ENCODE measurements at regions not wholly inside any gene's neighbourhood (a gene's known extent, or its start where the extent isn't known, plus 50 kb on each side); places are given as distances from the start of the nearest gene placed in this dataset.
A peak's percentile ranks its signal among the peaks of the same experiment; 100 is the strongest.

DNA sequence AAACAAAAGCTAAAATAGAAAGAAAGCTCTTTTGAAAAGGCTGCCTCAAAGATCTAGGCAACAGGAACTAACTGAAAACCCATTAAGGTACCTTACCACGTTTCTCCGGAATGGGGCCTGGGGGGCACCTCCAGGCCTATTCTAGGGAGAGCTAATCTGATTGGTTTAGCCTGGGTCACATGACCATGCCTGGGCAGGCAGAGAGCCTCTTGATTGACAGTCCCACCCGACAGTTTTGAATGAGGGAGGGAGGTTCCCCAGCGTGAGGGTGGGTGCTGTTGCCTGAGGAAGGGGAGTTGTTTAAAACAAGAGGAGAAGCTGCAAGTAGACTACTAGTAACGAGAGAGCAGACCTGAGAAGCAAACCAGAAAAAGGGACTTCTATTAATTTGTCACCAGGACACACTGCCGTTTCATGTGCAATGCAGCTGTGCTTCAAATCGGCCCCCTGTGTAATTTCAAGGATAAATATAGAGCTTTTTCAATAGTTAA lies 143.4 kb upstream of the HS3ST2 start:
- no peak for DNase-seq (ENCODE audit: low spot score)
- intact Hi-C loops (cut with DNase I): no loop called here

DNA sequence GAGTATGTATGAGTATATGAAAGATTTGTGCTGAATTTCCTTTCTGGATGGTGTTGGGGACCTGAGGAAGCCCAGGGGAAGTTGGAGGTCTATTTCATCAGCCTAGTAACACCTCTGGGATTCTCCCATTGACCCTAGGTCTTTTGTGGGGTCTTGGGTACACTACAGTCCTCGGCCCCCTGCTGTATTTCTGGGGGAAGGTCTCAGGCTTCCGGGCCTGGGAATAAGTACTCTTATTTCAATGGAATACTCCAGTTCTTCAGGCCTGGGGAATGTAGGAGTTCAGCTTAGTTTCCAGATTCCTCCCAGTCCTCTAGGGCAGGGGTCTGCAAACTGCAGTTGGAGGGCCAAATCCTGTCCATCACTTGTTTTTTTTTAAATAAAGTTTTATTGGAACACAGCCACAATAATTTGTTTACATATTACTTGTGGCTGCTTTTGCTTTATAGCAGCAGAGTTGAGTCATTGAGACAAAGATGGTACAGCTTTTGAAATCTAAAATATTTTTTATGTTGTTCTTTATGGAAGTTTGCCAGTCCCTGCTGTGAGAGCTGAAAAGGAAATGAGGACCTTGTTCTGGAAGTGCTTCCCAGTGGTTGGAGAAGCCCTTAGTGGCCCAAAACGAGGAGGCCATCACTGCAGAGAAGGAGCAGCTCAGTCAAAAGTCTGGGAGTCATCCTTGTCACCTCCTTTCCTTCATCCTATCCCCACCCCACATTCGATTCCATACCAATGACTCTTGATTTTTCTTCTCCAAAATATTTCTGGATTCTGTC lies 142.5 kb upstream of the HS3ST2 start:
- intact Hi-C loops (cut with DNase I): no loop called here
- no peak for DNase-seq (ENCODE audit: low spot score)

DNA sequence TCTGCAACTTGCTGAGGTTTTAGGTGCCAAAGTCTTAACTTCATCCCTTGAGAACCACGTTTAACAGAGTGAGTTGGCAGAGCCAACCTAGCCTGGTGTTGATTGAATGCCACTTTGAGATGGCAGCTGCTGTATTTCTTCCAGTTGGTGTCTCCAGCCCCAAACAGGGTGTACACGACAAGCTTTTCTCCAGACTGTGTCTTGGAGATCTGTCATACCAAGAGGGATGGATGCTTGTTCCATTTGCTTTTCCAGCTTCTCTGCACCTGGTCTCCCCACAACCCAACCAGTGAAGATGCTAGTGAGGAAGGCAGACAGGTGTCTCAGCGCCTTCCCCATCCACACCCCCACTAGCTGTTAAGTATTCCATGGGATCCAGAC lies 141.1 kb upstream of the HS3ST2 start:
- no peak for DNase-seq (ENCODE audit: low spot score)
- intact Hi-C loops (cut with DNase I): no loop called here

DNA sequence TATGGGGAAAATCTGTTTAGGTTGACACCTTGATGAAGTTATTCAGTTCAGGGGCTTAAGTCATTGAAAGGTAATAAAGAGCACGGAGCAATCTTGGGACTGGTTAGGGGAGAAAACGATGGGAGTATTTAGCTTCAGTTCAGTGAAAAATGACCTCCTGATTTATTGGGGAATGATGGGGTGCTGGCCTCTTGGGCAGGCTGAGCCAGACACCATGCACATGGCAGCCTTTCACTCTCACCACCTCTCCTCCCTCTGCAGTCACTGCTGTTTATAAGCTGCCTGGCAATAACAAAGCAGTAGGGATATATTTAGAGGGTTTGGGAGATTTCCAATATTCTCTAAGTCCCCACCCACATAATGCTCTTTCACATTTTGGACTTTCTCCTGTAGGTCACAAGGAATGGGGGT lies 140.5 kb upstream of the HS3ST2 start:
- no peak for DNase-seq (ENCODE audit: low spot score)
- intact Hi-C loops (cut with DNase I): no loop called here

DNA sequence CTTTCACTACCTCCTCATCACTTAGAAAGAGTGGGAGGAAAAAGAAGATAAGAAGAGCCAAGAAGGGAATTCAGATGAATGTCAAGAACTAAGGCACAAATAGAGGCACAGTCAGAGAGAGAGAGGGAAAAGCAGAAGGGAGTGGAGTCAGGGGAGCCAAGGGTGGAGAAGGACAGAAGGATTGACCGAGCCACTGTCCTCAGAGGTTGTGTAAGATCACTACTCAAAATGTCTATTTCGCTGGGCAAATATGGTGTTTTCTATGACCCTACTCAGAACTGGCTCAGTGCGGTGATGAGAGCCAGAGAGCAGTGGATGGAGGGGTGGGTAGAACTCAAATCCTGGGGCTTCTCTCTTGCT lies 139.2 kb upstream of the HS3ST2 start:
- intact Hi-C loops (cut with DNase I): no loop called here
- DNase-seq (ENCODE audit: low spot score): no peak

DNA sequence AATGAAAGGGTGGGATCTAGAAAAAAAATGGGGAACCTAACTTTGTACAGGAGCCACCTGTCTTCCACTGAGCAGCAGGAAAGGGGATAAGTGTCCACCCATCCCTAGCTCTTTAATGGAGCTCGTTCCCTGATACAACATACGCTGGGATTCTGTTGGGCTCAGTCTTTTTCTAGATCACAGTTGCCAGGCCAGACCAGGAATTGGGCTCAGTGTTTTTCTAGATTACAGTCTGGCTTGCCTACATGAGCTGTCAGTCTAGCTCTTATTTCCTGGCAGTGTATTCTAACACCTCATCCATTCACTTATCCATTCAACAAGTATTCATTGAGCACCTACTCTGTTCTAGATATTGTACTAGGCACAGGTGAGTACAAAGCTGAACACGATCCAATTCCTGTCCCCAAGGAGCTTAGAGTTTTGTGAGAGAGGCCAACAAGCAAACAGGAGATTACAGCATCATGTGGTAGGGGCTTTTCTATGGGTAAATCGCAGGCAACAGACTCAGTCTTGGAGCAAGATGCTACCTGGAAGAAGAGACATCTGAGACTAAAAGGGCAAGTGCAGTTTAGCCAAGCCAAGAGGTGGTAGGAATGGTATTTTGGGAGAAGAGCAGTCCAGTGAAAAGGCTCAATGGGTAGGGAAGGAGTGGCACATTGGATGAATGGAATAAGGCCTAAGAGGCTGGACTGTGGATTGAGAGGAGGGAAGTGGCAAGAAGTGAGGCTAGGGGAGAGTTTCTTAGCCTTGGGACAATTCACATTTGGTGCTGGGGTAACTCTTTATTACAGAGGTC lies 138.0 kb upstream of the HS3ST2 start:
- intact Hi-C loops (cut with DNase I): no loop called here
- no peak for DNase-seq (ENCODE audit: low spot score)

DNA sequence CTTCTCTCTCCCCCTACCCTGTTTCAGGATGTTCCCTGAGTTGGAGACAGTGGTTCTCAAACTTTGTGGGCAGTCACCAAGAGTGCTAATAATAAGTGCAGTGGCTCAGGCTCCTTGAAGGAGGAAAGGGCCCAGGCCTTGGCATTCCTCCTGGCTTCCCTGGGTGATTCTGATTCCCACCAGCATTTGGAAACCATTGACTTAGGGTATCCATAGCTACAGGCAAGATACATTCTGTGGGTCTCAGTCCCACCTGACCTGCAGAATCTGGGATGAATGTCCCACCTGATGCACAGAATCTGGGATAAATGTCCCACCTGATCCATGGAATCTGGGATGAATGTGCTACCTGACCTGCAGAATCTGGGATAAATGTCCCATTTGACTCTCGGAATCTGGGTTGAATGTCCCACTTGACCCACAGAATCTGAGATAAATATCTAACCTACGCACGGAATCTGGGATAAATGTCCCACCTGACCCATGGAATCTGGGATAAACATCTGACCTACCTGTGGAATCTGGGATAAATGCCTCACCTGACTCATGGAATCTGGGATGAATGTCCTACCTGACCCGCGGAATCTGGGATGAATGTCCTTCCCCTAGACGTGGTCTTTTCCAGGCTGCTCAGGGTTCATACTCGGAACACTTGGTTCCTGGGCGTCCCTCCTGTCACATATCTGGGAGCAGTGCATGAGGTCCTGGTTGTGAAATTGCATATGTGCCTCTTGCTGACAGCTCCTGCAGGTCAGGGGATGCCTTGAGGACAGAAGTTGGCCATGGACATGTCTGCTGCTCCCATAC lies 136.7 kb upstream of the HS3ST2 start:
- no peak for DNase-seq (ENCODE audit: low spot score)
- intact Hi-C loops (cut with DNase I): no loop called here

DNA sequence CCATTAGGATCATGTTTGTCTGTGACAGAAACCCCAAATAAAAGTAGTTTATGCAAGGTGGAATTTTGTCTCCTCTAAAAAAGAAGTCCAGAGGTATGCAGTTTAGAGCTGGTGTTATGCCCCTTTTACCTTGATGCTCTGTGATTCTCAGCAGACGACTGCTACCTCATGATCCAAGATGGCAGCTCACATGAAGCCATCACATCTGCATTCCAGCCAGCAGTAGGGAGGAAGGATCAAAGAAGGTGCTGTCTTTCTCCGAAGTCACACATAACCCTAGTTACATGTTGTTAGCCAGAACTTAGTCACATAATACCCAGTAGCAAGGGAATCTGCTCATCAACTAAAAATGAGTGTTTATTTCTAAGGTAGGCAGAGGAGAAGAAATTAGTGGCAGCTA lies 135.7 kb upstream of the HS3ST2 start:
- intact Hi-C loops (cut with DNase I): no loop called here
- DNase-seq (ENCODE audit: low spot score): no peak

DNA sequence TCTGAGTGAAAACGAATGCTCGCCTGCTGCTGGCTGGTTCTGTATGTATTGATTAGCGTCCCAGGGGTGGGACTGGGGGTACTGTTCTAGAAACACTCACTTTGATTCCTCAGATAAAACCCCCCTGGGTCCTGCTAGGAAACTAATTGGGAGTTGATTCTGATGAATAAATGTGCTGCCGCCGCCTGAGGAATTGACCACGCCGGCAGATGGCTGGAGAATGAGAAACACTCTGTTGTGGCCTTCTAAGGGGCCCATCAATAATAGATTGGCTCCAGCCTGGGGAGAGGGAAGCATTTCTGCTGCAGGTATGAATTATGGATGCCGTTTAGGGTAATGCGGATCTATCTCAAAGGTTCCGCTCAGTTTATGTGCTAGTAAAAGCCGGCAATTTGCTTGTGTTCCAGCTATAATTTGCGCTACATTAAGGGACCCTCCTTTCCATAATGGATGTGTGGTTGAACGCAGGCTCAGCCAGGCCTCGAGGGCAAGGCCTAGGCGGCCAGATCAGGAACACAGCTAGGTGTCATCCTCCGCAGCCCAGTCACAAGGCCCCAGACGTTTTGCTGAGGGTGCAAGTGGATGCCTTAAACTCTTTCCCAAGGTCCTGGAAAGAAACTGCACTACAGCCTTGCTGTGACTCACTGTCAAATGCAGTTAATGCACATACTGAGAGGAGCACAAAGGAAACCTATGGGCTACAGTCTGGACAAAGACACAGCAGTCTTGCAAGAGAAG lies 132.2 kb upstream of the HS3ST2 start:
- DNase-seq (ENCODE audit: low spot score): no peak
- intact Hi-C loops (cut with DNase I): no loop called here

DNA sequence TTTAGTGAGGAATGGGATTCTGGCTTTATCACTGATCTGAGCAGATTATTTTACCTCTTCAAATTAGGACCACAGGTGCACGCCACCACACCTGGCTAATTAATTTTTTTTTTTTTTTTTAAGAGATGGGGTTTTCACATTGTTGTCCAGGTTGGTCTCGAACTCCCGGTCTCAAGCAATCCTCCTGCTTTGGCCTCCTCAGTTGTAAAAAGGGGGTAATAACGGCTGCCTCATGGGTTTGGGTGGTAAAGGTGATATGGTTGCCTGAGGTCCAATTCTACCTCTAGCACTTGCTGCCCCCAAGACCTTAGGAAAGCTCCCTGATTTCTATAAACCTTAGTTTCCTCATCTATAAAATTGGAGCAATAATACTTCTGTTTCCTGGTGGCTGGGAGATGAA lies 130.7 kb upstream of the HS3ST2 start:
- no peak for DNase-seq (ENCODE audit: low spot score)
- intact Hi-C loops (cut with DNase I): no loop called here

DNA sequence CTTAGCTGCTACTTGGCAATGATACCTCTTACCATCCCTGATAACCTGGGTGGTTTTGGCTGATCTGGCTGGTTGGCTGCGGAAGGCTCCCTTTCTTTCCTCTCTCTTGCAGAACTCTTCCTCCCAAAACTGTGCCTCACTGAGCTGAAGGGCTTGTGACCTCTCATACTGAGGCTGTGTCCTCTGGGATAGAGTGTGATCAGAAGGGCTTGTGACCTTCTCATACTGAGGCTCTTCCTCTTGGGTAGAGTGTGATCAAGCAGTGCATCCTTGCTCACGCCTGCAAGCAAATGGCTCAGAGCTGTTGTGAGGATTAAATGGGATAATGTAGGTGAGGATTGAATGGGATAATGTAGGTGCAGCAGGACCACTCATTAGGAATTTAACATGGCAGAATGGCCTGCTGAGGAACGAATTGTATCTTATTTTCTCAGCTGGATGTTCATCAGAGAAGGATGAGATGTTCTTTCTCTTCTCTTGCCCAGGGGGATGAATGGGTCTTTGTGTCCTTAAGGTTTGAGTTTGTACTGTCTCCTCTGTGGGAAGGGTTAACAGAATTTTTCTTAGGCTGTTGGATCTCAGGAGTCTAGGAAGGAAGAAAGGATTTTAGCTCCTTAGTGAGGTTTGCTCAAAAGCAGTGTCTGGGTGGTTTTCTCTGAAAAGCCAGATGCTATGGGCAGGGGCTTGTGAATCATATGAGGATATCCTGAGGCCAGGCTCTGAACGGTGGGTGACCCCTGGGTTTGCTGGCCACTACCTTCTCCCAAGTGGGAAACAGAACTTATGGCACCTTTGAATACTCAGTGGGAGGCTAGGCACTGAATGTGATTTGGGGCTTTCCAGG lies 130.0 kb upstream of the HS3ST2 start:
- intact Hi-C loops (cut with DNase I): no loop called here
- DNase-seq (ENCODE audit: low spot score): no peak

DNA sequence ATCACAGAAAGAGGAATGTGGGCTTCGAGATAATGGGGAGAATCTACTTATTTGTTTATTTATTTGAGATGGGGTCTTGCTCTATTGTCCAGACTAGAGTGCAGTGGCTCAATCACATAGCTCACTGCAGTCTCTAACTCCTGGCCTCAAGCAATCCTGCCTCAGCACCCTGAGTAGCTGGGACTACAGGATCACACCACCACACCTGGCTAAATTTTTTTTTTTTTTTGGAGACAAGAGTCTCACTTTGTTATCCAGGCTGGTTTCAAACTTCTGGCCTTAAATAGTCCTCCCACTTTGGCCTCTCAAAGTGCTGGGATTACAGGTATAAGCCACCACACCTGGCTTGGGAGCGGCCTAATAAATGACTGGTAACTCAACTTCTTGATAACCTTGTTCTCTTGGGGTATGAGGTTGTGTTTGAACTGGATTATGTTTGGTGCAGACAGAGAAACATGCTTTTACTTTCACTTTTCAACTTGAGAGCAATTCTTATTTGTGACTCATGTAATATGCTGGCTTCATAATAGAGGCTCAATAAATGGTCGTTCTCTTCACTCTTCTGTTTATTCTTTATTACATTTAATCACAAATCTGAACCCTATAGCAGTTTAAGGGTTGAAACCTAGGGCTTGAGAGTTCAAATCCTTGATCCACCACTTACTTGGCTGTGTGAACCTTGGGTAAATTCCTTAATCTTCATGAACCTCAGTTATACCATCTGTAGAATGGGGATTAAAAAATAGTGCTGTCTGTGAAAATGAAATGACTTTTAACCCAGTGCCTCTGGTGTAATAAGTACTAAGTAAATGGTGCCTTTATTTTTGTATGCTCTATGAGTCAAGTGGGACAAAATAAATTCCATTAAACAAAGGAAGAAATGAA lies 129.1 kb upstream of the HS3ST2 start:
- intact Hi-C loops (cut with DNase I): loop anchor here in 1 of 2 donors (5.0 kb wide), 1 partner anchor 1168 kb away; no protein-coding TSS in a partner anchor
- no peak for DNase-seq (ENCODE audit: low spot score)

DNA sequence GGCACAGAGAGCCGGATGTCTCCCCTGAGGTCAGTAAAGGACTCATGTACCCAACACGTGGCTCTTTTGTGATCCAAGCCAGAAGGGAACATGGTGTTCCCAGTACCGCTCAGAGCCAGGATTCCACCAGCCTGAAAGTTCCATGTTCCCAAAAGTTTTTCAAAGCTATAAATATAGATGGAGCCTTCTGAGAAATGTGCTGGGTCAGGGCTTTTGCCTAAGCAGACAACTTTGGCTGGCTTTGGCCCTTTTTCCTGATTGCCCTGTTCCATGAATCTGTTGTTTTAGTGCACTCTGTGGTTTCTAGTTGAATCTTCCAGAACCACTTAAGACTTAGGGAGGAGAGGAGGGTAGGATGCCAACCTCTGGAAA lies 128.5 kb upstream of the HS3ST2 start:
- DNase-seq (ENCODE audit: low spot score): peak; percentile 87
- intact Hi-C loops (cut with DNase I): loop anchor here in 1 of 2 donors (5.0 kb wide), 1 partner anchor 1168 kb away; no protein-coding TSS in a partner anchor

DNA sequence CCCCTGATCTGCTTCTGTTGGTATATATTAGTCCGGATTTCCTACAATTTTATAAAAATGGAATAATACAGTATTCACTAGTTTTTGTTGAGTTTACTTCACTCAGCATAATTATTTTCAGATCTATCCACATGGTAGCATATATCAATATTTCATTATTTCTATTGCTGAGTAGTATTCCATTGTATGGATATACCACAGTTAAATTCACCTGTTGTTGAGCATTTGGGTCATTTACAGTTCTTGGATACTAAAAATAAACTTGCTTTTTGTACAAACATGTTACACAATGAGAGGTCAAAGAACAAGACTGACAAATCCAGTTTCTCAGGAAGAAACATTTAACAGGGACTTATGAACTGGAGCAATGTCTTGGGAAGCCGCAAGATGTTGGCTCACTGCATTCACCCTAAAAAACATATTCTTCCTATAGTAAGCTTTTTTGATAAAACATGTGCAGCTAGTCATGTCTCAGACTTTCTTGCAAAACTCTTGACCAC lies 126.9 kb upstream of the HS3ST2 start:
- DNase-seq (ENCODE audit: low spot score): no peak
- intact Hi-C loops (cut with DNase I): loop anchor here in 1 of 2 donors (5.0 kb wide), 1 partner anchor 1170 kb away; no protein-coding TSS in a partner anchor

DNA sequence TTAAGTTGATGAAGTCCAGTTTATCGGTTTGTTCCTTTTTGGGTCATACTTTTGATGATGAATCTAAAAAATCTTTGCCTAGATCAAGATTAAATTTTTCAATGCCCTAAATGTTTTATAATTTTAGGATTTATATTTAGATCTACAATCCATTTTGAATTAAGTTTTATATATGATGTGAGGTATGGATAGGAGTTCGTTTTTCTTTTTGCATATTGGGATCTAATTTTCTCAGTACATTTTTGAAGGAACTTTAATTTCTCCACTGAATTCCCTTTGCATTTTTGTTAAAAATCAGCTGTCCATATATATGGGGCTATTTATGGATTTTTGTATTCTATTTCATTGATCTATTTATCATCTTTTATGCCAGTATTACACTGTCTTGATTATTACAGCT lies 125.5 kb upstream of the HS3ST2 start:
- no peak for DNase-seq (ENCODE audit: low spot score)
- intact Hi-C loops (cut with DNase I): loop anchor here in 1 of 2 donors (5.0 kb wide), 1 partner anchor 1171 kb away; no protein-coding TSS in a partner anchor

DNA sequence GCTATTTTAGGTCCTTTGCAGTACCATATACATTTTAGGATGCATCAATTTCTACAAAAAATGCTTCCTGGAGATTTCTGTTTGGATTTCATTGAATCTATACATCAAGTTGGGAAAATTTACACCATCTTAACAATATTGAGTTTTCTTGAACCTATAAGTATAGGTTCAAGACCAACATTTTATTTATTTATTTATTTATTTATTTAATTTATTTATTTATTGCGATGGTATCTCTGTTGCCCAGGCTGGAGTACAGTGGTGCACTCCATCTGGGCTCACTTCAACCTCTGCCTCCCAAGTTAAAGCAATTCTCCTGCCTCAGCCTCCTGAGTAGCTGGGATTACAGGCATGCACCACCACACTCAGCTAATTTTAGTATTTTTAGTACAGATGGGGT lies 125.0 kb upstream of the HS3ST2 start:
- no peak for DNase-seq (ENCODE audit: low spot score)
- intact Hi-C loops (cut with DNase I): loop anchor here in 1 of 2 donors (5.0 kb wide), 1 partner anchor 1172 kb away; no protein-coding TSS in a partner anchor

DNA sequence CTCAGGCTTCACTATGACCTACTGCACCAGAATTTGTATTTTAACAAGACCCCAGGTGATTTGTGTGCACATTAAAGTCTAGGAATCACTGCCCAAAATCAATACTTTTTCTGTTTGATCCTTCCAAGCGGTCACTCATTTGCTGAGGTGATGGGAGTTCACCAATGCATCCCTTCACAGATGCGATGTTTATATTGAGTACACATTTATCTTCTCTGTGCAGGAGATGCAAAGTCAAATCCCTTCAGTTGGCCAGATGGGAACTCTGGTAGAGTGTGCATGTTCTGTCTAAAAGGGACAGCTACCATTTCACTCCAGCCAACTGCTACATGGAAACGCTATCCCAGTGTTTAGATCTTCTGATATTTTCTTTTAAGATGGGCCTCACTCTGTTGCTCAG lies 122.6 kb upstream of the HS3ST2 start:
- intact Hi-C loops (cut with DNase I): no loop called here
- DNase-seq (ENCODE audit: low spot score): no peak
